Endometrium (tissue), 2 donors: ENCODE measurements at regions not wholly inside any gene's neighbourhood (a gene's known extent, or its start where the extent isn't known, plus 50 kb on each side); places are given as distances from the start of the nearest gene placed in this dataset.

ENCODE experiments used
- FAIRE-seq: peaks from 2 replicates; lab custom pipeline; 2012; peaks lifted over from hg19 to GRCh38; lab: Jason Lieb, UNC
- donor health status: control.
- donor health status: control.

DNA sequence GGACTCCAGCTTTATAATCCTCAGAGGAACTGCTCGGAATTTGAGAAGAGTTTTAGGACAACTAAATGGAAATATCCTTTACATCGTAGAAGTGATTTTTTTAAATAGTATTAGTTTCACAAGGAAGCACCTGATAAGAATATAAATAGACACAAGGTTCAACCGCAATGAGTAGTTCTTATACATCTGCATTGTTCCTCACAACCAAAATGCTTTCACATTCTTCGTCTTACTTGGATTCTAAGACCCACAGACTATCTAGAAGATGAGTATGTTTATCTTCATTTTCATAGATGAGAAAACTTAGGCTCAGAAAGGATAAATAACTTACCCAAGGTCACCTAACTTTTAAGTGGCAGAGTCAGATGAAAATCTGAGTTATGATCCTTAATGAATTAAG, 469.0 kb downstream of the GALC start:
- no peak for FAIRE-seq

DNA sequence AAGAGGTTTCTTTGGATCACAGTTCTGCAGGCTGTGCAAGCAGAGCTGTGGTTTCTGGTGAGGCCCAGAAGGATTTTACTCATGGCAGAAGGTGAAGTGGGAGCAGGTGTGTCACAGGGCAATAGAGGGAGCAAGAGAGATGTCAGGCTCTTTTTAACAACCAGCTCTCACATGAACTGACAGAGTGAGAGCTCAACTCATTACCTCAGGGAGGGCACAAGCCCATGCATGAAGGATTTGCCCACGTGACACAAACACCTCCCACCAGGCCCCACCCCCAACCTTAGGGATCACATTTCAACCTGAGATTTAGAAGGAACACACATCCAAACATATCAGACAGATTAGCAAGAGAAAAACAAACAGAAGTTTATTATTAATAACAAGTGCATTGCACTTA, 470.4 kb downstream of the GALC start:
- FAIRE-seq, result no peak

DNA sequence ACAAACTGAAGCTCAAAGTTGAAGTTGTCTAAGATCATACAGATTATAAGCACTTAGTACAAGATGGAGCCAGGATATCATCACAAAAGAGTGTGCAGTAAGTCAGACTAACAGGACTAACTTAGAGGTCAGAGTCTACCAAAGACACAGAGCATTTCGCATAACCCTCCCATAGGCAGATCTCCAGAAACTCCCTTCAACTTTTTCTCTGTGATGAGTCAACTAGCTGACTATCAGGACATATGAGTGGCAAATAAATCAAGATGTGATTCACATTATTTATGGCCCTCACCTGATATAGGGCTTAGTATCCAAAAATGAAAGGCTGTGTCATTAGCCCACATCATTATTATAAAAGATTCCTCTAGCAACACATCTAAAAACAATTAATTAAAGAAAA, 484.6 kb downstream of the GALC start:
- FAIRE-seq, result no peak

DNA sequence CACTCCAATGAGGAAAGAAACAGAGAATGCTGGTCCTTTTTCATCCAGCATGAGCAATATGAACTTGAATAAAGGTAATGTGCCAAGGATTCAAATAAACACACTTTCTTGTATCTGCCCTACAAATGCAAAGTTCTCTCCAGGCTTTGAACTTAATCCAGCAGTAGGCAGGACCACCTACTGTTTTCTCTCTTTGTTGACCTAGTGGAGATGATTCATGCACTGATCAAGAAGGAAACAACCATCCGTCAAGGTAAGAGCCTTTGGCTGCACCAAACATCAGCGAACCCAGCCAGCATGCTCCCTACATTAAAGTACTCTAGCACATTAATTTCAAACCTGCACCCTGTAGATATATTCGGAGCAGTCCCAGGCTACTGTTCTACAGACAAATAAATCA, 489.3 kb downstream of the GALC start:
- FAIRE-seq, result no peak

DNA sequence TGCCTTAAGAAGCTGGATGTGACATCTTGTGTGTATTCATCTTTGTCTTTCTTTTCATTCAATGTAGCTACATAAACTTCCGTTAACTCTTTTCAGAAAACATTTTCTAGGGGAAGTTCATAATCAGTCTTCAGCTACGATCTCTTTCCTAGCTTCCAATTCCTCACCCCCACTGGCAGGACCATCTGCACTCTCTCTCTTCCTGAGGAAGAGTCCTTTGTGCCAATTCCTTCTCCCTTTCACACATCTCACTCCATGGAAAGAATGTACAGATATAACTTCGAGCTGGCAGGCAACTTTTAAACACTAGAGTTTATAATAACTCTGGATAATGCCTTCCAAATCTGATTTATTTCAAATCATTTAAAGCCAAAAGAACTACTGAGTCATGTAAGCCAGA, 495.7 kb downstream of the GALC start:
- FAIRE-seq, result no peak

DNA sequence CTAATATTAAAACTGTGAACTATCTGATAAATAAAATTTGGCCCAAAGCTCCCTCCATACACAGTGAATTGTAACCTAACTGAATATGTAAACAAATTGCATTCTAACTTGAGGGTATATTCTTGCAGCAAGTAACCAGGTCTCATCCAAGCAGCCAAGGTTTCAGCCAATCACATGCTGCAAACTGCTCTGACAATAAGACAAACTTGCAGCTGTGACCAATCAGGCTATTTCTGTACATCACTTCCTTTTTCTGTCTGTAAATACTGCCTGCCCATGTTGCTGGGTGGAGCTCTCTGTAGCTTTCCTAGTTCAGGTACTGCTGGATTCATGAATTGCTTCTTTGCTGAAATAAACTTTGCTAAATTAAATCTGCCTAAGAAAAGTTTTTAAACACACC, 499.0 kb downstream of the GALC start:
- FAIRE-seq, result no peak

DNA sequence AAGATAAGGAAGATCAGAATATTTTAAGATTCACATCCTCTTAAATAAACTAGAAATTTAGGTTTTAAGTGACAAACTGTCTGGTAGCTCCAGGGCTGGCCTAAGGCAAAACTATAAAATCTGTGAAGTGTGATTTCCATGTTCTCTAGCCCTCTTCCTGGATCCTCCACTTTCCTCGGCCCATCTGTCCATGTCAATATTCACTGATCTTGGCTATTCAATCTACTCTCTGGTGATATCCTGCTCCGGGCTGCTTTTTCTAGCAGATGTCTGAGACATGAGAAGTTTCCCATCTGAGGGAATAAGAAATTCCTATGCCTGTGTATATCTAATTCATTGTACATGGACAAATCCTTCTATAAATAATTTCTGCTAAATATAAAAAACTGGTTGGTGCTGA, 500.4 kb downstream of the GALC start:
- no peak for FAIRE-seq

DNA sequence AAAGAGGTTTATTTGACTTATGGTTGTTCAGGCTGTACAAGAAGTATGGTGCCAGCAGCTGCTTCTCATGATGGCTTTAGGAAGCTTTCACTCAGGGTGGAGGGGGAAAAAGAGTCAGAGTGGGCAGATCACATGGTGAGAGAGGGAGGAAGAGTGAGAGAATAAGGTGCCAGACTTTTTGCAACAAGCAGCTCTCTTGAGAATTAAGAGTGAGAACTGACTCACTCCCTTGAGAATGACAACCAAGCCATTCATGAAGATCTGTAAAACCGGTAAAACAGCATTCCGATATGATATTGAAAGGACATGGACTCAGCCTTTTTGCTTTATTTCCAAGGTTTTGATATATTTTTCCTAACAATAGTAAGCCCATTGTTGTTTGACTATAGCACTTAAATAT, 501.2 kb downstream of the GALC start:
- FAIRE-seq, result no peak

DNA sequence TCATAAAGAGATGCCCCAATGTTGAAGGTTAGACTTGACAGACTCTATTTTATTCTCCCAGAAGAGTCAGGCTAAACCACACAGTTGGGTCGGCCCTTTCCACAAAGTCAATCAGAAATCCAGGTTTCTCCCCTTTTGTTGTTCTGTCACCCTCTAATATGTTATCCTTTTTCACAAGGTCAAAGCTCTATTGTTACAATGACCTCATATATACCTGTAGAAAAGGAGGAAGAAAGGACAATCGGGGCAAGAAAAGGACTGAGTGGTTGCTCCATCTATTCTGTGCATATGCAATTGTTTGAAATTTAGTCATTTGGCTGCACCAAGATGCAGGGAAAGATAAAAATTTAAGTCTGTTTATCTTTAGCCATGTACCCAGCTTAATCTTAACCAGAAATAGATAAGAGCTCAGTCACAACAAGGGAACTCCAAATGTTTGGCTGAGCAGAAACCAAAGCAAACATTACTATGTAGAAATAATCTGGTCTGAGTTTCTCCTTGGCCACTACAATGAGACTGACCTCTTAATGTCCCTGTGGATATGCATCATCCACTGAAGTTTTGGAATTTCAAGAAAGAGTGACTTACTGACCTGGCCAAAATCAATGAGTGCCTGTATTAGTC, 503.7 kb downstream of the GALC start:
- no peak for FAIRE-seq

DNA sequence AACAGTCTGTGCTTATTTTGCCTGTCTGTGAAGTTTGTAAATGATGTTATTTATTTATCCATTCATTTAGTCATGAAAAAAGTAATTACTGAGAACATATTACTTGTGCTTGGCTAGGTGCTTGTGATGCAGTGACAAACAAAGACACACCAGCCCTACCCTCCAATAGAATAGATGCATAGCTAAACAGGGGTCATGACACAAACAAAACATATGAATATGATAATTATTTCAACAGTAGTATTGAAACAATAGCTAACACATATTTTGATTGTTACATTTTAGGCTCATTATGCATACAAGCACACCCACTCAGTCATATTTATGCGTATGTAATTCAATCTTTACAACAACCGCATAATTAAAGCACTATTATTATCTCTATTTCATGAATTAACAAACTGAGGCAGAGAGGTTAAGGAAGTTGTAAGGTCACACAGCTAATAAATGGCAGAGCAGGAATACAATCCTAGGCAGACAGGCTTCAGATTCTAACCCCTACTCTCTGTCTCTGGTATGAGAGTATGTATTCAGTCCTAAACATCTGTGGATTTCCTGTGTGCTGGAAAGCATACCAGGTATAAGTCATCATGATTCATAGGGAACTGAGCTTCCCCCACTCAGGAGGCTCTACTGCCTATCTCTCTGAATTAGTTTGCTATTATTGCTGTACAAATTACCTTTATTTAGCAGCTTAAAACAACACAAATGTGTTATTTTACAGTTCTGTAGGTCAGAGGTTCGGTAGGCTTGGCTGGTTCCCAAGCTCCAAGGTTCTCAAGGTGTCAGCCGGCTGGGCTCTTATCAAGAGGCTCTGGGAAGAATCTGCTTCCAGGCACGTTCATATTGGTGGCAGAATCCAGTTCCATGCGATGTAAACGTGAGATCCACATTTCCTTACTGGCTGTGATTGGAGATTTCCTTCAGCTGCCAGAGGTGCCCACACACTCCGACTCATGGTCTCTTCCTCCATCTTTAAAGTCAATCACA, 509.4 kb downstream of the GALC start:
- no peak for FAIRE-seq

DNA sequence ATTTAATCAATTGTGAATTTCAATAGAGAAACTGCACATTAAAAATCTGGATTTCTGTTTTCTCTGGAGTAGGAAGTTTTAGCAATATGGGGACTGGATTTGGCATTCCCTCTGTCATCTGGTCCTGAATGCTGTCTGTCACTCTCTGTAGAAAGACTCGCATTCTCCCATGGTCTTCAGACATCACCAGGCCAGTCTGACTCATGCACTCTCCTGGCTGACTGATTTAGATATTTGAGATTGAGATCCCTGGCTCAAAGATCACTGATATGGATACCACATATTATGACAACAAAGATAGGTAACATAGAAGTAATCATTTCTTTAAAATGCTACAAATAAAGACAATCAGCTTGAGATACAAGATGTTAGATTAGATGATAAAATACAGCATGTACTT, 524.5 kb downstream of the GALC start:
- no peak for FAIRE-seq

DNA sequence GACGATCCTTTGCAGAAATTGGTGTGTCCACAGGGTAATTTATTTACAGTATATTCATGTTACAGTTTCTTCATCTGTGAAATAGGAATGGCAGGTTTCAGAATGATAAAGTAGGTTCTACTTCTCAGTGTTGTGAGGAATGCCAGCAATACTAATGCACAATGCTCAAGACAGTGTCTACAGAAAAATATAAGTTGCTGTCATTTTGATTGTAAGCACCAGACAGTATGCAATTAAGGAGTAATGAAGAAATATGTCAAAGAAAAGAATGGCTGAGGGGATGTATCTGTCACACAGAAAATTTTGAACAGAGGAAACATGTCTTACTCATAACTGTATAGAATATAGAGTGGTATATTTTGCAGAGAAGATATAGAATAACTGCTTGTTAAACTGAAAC, 525.4 kb downstream of the GALC start:
- no peak for FAIRE-seq

DNA sequence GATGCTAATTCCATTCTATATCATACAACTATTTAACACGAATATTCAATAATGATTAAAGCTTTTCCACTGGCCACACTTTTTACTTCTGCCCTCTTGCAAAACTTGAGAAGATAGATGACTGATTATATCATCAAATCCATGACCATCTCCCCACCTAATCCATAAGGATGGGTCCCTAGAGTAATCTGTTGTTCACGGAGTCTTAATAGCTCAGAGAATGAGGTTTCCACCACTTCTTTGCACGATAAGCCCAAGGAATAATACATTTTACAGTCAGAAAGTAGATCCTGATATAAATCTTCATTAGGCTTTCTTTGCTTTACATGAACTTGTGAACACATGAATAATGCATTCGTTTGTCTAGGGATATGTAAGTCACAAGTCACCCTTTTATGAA, 527.2 kb downstream of the GALC start:
- FAIRE-seq, result no peak

DNA sequence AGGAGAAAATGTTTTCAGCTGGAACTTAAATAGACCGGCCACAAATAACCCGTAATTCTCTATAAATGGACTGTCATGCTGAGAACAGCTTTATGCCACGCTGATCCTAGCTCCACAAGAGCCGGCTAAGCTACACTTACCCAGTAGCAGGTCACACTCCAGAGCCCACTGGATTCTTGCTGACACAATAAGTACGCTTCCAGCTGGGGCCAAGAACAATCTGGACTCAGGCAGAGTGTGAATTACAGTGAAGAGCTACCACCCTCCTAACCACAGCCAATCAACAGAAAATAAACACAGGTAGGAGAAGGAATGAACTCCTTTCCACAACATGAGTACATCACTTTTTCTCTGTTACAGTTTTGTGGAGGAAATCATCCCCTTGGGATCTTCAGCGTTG, 531.3 kb downstream of the GALC start:
- no peak for FAIRE-seq

DNA sequence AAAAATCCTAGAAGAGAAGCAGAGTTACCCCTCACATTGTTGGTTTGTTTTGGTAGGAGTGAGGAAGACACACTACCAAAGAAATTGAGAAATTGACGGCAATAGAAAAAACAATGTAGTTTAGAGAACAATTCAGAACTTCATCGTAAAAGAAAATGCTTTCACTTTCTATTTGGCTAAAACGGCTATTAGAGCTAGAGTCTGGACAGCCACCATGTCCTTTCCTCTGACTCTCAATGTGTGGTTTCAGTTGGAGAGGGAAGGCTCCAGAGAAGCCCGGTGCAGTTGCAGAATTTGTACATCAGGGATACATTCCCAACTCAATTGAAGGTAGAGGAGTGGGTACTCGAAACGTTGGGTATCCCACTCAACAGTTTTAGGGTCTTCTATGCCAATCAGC, 535.3 kb downstream of the GALC start:
- peak; percentile 73 for FAIRE-seq

DNA sequence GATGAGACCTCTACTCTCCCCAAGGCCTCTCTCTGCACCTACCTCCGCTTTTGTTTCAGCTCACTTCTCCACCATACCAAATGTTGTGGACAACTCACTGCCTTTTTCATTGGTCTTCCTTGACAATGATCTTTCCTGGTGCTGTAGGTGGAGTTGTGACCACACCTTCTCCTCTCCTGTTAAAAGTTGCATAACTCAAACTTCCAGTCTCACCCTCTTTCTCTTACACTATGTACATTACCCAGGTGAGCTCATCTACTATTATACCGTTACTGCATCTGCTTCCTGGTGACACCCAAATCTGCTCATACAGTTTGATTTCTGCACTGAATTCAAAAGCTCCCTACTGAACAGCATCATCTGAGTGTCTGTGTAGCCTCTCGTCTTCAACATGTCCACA, 542.8 kb downstream of the GALC start:
- no peak for FAIRE-seq

DNA sequence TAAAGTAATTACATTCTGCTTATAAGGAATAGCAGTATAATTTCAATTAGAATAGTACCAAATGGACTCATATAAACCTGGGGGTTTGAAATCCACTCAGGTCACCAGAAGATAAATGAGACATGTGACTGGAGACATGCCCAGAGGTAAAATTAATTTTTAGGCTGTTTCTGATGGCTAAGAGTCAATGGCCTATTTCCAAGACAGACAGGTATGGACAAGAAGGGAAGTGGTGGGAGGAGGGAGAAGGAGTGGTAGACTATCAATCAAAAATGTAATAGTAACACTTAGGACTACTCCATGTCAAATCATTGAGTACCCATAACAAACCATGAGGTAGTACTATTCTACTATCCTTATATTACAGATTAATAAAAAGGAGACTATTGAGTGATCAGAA, 544.0 kb downstream of the GALC start:
- FAIRE-seq, result no peak

DNA sequence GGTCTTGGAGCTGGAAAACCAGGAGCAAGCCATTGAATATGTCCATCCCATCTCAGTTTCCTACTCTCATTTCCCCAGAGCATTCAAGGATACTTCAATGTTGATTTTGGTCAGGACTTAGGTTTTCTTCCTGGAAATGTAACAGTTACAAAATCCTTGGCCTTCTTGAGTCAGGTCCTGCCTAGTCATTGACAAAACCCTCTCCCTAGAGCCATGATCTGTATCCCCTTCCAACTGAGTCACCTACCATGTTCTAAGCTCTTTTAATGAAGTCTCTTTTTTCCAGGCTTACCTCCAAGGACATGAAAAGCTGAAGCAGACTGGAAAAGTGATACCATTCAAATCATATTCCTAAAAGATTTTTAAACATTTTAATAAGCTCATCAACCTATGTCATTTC, 549.2 kb downstream of the GALC start:
- FAIRE-seq, result no peak

DNA sequence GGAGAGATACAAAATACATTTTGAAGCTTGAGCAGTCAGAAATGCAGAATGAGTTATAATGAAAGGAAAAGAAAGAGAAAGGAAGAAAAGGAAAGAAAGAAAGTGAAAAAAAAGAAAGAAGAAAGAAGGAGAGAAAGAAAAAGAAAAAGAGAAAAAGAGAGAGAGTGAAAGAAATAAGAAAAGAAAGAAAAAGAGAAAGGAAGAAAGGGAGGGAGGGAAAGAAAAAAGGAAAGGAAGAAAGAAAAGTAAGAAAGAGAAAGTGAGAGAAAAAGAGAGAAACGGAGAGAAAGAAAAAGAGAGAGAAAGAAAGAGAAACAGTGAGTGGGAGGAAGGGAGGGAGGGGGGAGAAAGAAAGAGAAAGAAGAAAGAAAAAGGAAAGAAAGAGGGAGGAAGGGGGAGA, 549.9 kb downstream of the GALC start:
- no peak for FAIRE-seq

DNA sequence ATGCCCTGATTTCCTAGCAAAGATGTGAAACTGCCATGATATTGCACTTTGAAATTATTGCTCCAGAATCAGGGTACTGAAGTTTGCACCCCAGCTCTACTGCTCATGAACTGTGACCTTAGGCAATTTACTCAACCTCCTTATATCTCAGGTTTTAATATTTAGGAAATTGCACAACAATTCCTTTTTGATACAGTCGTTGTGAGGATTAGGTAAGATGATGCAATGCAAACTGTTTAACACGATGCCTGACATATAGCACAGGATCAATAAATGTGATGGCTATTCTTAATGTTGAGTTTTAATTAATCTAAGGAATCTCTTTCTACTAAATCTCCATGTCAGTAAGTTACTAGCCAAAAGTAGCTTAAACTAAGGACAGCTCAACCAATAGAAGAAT, 555.8 kb downstream of the GALC start:
- no peak for FAIRE-seq

DNA sequence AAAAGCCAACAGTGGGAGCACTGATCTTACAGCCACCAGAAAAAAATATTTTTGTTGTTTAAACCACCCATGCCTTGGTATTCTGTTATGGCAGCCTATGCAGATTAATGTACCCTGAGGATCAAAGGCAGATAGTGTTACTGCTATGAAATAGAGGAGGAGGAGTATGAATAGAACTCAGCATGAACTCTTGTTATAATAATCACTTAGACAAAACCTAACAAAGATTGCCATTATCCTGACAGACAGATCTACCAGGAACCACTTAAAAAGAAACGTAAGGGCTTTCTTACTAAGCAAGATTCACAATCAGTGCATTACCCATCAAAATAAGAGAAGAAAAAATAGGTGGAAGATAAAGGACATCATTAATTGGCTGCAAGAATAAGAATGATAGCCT, 558.3 kb downstream of the GALC start:
- FAIRE-seq, result no peak

DNA sequence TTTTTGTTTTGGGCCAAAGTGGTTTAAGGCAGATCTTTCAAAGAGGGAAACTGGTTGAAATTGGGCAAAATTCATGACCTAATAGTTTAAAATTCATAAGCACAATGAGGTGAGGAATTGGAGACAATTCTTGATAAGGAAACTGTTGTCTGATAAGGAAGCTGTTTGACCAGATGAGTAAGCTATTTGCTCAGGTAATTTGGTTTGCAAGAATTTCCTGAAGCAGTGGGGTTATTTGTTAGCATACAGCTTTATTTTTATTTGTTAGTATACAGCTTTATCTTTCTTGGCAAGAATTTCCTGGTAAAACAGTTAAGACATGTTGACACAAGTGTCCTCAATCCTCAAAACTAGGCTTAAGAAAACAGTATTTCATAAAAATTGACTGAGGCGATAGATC, 559.0 kb downstream of the GALC start:
- FAIRE-seq, result no peak

DNA sequence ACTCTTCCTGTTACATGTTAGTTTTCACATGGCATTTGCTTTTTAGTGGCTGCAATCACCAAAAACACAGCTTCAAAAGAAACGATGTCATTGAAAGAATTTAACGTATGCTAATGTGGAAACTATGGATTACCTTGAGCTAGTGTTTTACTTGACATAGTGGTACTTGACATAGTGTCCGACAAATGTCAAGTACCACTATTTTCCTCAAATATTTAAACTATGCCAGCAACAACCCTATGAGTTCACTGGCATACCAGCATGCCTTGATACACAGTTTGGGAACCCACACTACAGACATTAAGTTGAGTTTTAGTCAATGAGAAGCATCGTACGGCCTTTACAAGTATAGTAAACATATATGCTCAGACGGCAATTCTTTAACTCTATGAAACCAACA, 560.3 kb downstream of the GALC start:
- no peak for FAIRE-seq

DNA sequence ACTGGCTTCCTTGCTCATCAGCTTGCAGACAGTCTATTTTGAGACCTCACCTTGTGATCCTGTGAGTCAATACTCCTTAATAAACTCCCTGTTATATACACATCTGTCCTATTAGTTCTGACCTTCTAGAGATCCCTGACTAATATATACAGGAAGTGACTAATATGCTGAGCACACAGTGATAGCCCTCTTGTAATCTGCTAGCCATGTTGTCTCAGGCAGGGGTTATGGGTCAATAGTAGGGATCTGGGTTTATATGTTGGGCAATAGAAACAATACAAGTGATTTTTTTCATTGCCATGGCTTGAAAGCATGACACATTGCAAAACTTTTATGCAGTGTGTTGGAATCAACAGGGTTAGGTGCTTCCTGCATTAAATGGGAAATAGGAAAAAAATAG, 562.2 kb downstream of the GALC start:
- FAIRE-seq, result no peak
